Gastroesophageal sphincter (tissue), 3 donors: ENCODE measurements at regions not wholly inside any gene's neighbourhood (a gene's known extent, or its start where the extent isn't known, plus 50 kb on each side); places are given as distances from the start of the nearest gene placed in this dataset.

ENCODE experiments used
- POLR2AphosphoS5 ChIP-seq: sonication (generic); formaldehyde crosslinking; IDR thresholded peaks from one replicate; pipeline ENCODE4 v1.6.1; 2017; ENCODE audit warnings: antibody characterized with exemption
- TF ChIP-seq, protein P1 (sequence below), 4 experiments: fragments of 200-600 bp in 2 of 4; fragments of 450-650 bp in 2 of 4; sonication (generic) in 1 of 4; IDR thresholded peaks; one replicate each; pipeline ENCODE4 v1.5.1; 2017 to 2019; ENCODE audit warnings: antibody characterized with exemption in 4 of 4, mild to moderate bottlenecking in 2 of 4, moderate library complexity in 2 of 4

DNA sequence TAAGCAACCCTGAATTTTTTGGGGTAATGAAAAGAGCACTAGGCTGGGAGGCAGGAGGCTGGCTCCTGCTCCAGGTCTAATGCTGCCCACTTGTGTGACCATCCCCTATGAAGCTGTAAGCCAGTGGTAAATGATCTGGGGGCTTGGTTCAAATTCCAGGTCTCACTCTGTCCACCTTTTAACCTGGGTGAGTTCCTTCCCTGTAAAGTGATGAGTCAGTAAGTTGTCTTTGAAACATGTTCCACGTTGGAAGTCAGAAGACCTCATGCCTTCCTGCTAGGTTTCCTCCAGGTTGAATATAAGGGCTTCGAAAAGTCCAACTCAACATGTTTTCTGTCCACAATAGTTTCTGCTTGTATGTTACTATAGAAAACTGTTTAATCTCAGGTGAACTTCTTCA, 160.9 kb upstream of the MYT1L start:
- TF ChIP-seq, protein P1, sequence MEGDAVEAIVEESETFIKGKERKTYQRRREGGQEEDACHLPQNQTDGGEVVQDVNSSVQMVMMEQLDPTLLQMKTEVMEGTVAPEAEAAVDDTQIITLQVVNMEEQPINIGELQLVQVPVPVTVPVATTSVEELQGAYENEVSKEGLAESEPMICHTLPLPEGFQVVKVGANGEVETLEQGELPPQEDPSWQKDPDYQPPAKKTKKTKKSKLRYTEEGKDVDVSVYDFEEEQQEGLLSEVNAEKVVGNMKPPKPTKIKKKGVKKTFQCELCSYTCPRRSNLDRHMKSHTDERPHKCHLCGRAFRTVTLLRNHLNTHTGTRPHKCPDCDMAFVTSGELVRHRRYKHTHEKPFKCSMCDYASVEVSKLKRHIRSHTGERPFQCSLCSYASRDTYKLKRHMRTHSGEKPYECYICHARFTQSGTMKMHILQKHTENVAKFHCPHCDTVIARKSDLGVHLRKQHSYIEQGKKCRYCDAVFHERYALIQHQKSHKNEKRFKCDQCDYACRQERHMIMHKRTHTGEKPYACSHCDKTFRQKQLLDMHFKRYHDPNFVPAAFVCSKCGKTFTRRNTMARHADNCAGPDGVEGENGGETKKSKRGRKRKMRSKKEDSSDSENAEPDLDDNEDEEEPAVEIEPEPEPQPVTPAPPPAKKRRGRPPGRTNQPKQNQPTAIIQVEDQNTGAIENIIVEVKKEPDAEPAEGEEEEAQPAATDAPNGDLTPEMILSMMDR (IDR thresholded peaks at IDR 0.05): no peak
- TF ChIP-seq POLR2AphosphoS5: no peak
